ENCODE measurements at regions not wholly inside any gene's neighbourhood (a gene's known extent, or its start where the extent isn't known, plus 50 kb on each side); places are given as distances from the start of the nearest gene placed in this dataset.
"Not testable (repeated sequence)": the region's sequence is repeated elsewhere in the genome, so short reads cannot be mapped to it uniquely, and the experiment has no call there.

GRCh38 chr10:71112138-71112785, 100.1 kb upstream of the UNC5B start:
- Histone ChIP-seq H3K4me3 (IDR thresholded peaks at IDR 0.05; ENCODE audit: insufficient read depth, low read depth, low read length) (no peak overlapping the region), H3K36me3 (ENCODE audit: insufficient read depth) (no peaks in the 10 kb centered on the region), H3K79me2 (ENCODE audit: insufficient read depth, low read depth) (no peaks in the 10 kb centered on the region), H3K27ac (no peak overlapping the region), H3K9ac (no peak overlapping the region), H2AFZ (ENCODE audit: low read depth) (no peak overlapping the region), H3K27me3 (ENCODE audit: insufficient read depth, low read depth) (no peaks in the 10 kb centered on the region), H3K4me2 (no peak overlapping the region), H3K4me1 (ENCODE audit: low read depth, poor library complexity, severe bottlenecking) (no peaks in the 10 kb centered on the region), H4K20me1 (ENCODE audit: insufficient read depth) (no peaks in the 10 kb centered on the region)
- TF ChIP-seq CTCF (conservative IDR thresholded peaks at IDR 0.05; ENCODE audit: low read depth, low read length): no peak

GRCh38 chr10:71116426-71116825, 95.9 kb upstream of the UNC5B start:
- no peaks in the 10 kb centered on the region for H3K27me3 ChIP-seq (ENCODE audit: insufficient read depth, low read depth)
- no peaks in the 10 kb centered on the region for H4K20me1 ChIP-seq (ENCODE audit: insufficient read depth)
- no peaks in the 10 kb centered on the region for H3K79me2 ChIP-seq (ENCODE audit: insufficient read depth, low read depth)
- no peak overlapping the region for H3K4me2 ChIP-seq
- no peak overlapping the region for H2AFZ ChIP-seq (ENCODE audit: low read depth)
- H3K36me3 ChIP-seq (ENCODE audit: insufficient read depth): no peaks in the 10 kb centered on the region
- H3K9ac ChIP-seq: no peak overlapping the region
- H3K4me3 ChIP-seq (IDR thresholded peaks at IDR 0.05; ENCODE audit: insufficient read depth, low read depth, low read length): no peak overlapping the region
- no peaks in the 10 kb centered on the region for H3K4me1 ChIP-seq (ENCODE audit: low read depth, poor library complexity, severe bottlenecking)
- no peak for TF ChIP-seq CTCF (conservative IDR thresholded peaks at IDR 0.05; ENCODE audit: low read depth, low read length)
- no peak overlapping the region for H3K27ac ChIP-seq

DNA sequence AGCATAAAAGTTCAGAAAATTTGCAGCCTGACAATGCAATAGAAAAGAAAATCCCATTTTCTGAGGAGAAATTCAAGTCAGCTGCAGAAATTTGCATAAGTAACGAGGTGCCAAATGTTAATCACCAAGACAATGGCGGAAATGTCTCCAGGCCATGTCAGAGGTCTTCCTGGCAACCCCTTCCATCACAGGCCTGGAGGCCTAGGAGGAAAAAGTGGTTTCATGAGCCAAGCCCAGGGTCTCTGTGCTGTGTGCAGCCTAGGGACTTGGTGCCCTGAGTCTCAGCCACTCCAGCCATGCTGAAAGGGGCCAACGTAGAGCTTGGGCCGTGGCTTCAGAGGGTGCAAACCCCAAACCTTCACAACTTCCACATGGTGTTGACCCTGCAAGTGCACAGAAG, 94.8 kb upstream of the UNC5B start:
- not testable (repeated sequence) for H4K20me1 ChIP-seq (ENCODE audit: insufficient read depth); H3K9ac ChIP-seq; H2AFZ ChIP-seq (ENCODE audit: low read depth); H3K27me3 ChIP-seq (ENCODE audit: insufficient read depth, low read depth); H3K4me3 ChIP-seq (IDR thresholded peaks at IDR 0.05; ENCODE audit: insufficient read depth, low read depth, low read length); H3K27ac ChIP-seq; H3K4me2 ChIP-seq; H3K79me2 ChIP-seq (ENCODE audit: insufficient read depth, low read depth); H3K36me3 ChIP-seq (ENCODE audit: insufficient read depth); H3K4me1 ChIP-seq (ENCODE audit: low read depth, poor library complexity, severe bottlenecking)

GRCh38 chr10:71123023-71123422, 89.3 kb upstream of the UNC5B start:
- H3K9ac ChIP-seq: no peak overlapping the region
- H4K20me1 ChIP-seq (ENCODE audit: insufficient read depth): no peaks in the 10 kb centered on the region
- no peak overlapping the region for H2AFZ ChIP-seq (ENCODE audit: low read depth)
- no peak for TF ChIP-seq CTCF (conservative IDR thresholded peaks at IDR 0.05; ENCODE audit: low read depth, low read length)
- H3K36me3 ChIP-seq (ENCODE audit: insufficient read depth): no peaks in the 10 kb centered on the region
- H3K27ac ChIP-seq: no peak overlapping the region
- no peaks in the 10 kb centered on the region for H3K4me1 ChIP-seq (ENCODE audit: low read depth, poor library complexity, severe bottlenecking)
- H3K27me3 ChIP-seq (ENCODE audit: insufficient read depth, low read depth): no peaks in the 10 kb centered on the region
- no peaks in the 10 kb centered on the region for H3K79me2 ChIP-seq (ENCODE audit: insufficient read depth, low read depth)
- no peak overlapping the region for H3K4me2 ChIP-seq
- H3K4me3 ChIP-seq (IDR thresholded peaks at IDR 0.05; ENCODE audit: insufficient read depth, low read depth, low read length): no peak overlapping the region

DNA sequence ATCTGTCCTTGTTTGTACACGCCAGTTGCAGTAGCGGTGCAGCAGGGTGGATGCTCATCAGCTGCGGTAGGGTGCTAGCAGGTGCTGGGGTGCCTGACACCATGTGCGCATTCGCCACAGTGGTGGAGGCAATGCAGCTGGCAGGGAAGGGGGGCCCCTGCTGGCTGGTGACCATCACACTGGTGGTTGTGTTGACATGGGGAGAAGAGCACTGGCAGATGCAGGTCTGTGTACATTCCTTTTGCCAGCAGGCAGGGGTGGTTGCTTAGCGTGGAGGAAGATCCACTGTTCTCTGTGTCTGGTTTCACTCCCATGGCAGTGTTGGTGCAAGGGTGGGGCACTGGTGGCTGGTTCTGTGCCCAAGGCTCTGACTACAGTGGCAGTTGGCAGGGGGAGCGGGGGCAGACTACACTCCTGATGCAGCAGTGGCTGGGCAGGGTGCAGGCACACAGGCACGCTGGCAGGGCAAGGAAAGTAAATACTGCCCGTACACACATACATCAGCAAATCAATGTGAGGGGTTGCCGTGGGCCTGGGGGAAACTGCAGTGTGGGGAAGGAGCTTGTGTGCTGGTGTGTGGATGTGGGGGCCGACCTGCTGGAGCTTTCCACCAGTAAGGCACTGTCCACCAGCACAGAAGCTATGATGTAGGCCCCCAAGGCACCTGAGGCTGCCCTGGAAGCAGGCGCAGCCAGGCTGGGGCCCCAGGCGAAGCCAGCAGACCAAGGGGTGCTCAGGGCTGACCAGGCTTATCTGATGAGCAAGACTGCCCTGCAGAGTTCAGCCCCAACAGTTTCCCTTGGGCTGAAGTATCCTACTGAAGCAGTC, 87.2 kb upstream of the UNC5B start:
- Histone ChIP-seq H4K20me1 (ENCODE audit: insufficient read depth) (no peaks in the 10 kb centered on the region), H2AFZ (ENCODE audit: low read depth) (no peak overlapping the region), H3K79me2 (ENCODE audit: insufficient read depth, low read depth) (no peaks in the 10 kb centered on the region), H3K4me3 (IDR thresholded peaks at IDR 0.05; ENCODE audit: insufficient read depth, low read depth, low read length) (no peak overlapping the region), H3K27ac (no peak overlapping the region), H3K36me3 (ENCODE audit: insufficient read depth) (no peaks in the 10 kb centered on the region), H3K9ac (no peak overlapping the region), H3K27me3 (ENCODE audit: insufficient read depth, low read depth) (no peaks in the 10 kb centered on the region), H3K4me2 (no peak overlapping the region), H3K4me1 (ENCODE audit: low read depth, poor library complexity, severe bottlenecking) (no peaks in the 10 kb centered on the region)
- no peak for TF ChIP-seq CTCF (conservative IDR thresholded peaks at IDR 0.05; ENCODE audit: low read depth, low read length)

Data from KMS-11 (cell line).